HepG2 (cell line): ENCODE measurements at regions not wholly inside any gene's neighbourhood (a gene's known extent, or its start where the extent isn't known, plus 50 kb on each side); places are given as distances from the start of the nearest gene placed in this dataset.

ENCODE experiments used
- ATAC-seq: fragments of 200-7000 bp; cut with Tn5 transposase; 3 replicates; pipeline ENCODE4 v1.9.1; 2020; ENCODE audit warnings: mild to moderate bottlenecking, moderate library complexity
- BruUV-seq: library from RNA; stranded (reverse); fragments of 400-500 nt; replicated peaks from 2 replicates; lab custom pipeline; 2021; lab: Mats Ljungman, UMichigan
- CTCF ChIA-PET: fragments of 300-600 bp; formaldehyde crosslinking; extraction: SDS; loops from one replicate; lab custom pipeline; 2021; ENCODE audit warnings: low total read pairs, inconsistent platforms, low intra/inter-chr PET ratio; lab: Yijun Ruan, JAX
- POLR2A ChIA-PET: fragments of 350-600 bp; sonication (Branson Sonifier 250); formaldehyde crosslinking; loops from one replicate; lab custom pipeline; 2020; ENCODE audit warnings: antibody characterized with exemption, inconsistent platforms; lab: Yijun Ruan, JAX
- DNase-seq: peaks from one replicate; pipeline ENCODE4 v3.0.0-alpha.2; 2015; ENCODE audit warnings: low spot score
- FAIRE-seq: peaks from 3 replicates; lab custom pipeline; 2011; peaks lifted over from hg19 to GRCh38; lab: Jason Lieb, UNC
- H2AFZ ChIP-seq: one replicate; pipeline ENCODE4 v1.6.1; 2011; ENCODE audit warnings: low read length, inconsistent platforms
- H3K27ac ChIP-seq: fragments of 300-600 bp; 3 replicates; pipeline ENCODE4 v1.8.0; 2011; ENCODE audit warnings: mixed run types, mild to moderate bottlenecking, mixed read lengths, low read length, inconsistent platforms; ENCODE audit not compliant: insufficient read depth; ENCODE audit errors: extremely low read length
- H3K27me3 ChIP-seq, 2 experiments: fragments of 200-600 bp in 1 of 2; 2 replicates in 1 of 2; 3 replicates in 1 of 2; pipeline versions ENCODE4 v1.6.0 to v1.8.0; 2011; ENCODE audit warnings: low read length in 2 of 2, mild to moderate bottlenecking in 2 of 2, moderate library complexity in 2 of 2, inconsistent platforms in 1 of 2; ENCODE audit not compliant: insufficient read depth in 2 of 2, control insufficient read depth in 1 of 2
- H3K36me3 ChIP-seq, 2 experiments: fragments of 200-600 bp in 1 of 2; replicated peaks in 1 of 2; 2 replicates in 1 of 2; 3 replicates in 1 of 2; pipeline versions ENCODE4 v1.5.1 to v1.8.0; 2011; ENCODE audit warnings: low read length in 2 of 2, inconsistent platforms in 1 of 2; ENCODE audit not compliant: insufficient read depth in 2 of 2, control insufficient read depth in 1 of 2
- H3K4me1 ChIP-seq: 2 replicates; pipeline ENCODE4 v1.5.1; 2012; ENCODE audit warnings: low read length, inconsistent platforms; ENCODE audit not compliant: insufficient read depth
- H3K4me2 ChIP-seq: 2 replicates; pipeline ENCODE4 v1.6.0; 2011; ENCODE audit warnings: low read depth, low read length, inconsistent platforms
- H3K4me3 ChIP-seq, 3 experiments: fragments of 200-600 bp in 1 of 3; sonication (generic), shearing (Covaris generic) in 1 of 3; replicated peaks in 1 of 3; 2 replicates each; pipeline ENCODE4 v1.5.1; 2011 to 2016; ENCODE audit warnings: low read length in 3 of 3, inconsistent platforms in 2 of 3, low read depth in 2 of 3, mild to moderate bottlenecking in 2 of 3, control low read depth in 1 of 3, mixed read lengths in 1 of 3; ENCODE audit not compliant: insufficient read depth in 1 of 3
- H3K79me2 ChIP-seq: one replicate; pipeline ENCODE4 v1.6.1; 2011; ENCODE audit warnings: low read length, inconsistent platforms; ENCODE audit not compliant: insufficient read depth
- H3K9ac ChIP-seq: 2 replicates; pipeline ENCODE4 v1.6.0; 2011; ENCODE audit warnings: mild to moderate bottlenecking, low read depth, low read length, inconsistent platforms; ENCODE audit not compliant: insufficient read depth
- H3K9me3 ChIP-seq: 2 replicates; pipeline ENCODE4 v1.5.1; 2012; ENCODE audit warnings: mild to moderate bottlenecking, low read length
- H4K20me1 ChIP-seq: 2 replicates; pipeline ENCODE4 v1.6.0; 2011; ENCODE audit warnings: inconsistent platforms, mild to moderate bottlenecking, low read length, moderate library complexity; ENCODE audit not compliant: insufficient read depth
- ARID5B ChIP-seq: IDR thresholded peaks from 2 replicates; pipeline ENCODE4 v1.4.0; 2020; ENCODE audit warnings: mild to moderate bottlenecking, missing genetic modification reagents
- ARNT ChIP-seq: fragments of 450-650 bp; IDR thresholded peaks from 2 replicates; pipeline ENCODE4 v1.6.1; 2017
- CERS6 ChIP-seq: sonication (generic); formaldehyde crosslinking; IDR thresholded peaks from 2 replicates; pipeline ENCODE4 v1.5.0; 2020; ENCODE audit warnings: missing genetic modification reagents
- ESRRA ChIP-seq: sonication (generic); formaldehyde crosslinking; IDR thresholded peaks from 2 replicates; pipeline ENCODE4 v1.5.1; 2020; ENCODE audit warnings: mild to moderate bottlenecking, low read depth, missing genetic modification reagents
- NRL ChIP-seq: sonication (generic); formaldehyde crosslinking; IDR thresholded peaks from 2 replicates; pipeline ENCODE4 v1.5.0; 2020; ENCODE audit warnings: missing genetic modification reagents, mild to moderate bottlenecking, moderate library complexity, borderline replicate concordance
- SP2 ChIP-seq: sonication (generic); formaldehyde crosslinking; IDR thresholded peaks from 2 replicates; pipeline ENCODE4 v1.5.1; 2020; ENCODE audit warnings: mild to moderate bottlenecking, missing genetic modification reagents
- TOE1 ChIP-seq: sonication (generic); formaldehyde crosslinking; IDR thresholded peaks from 2 replicates; pipeline ENCODE4 v1.4.0; 2020; ENCODE audit warnings: mild to moderate bottlenecking, missing genetic modification reagents
- ZBTB33 ChIP-seq: sonication (generic); formaldehyde crosslinking; IDR thresholded peaks from 2 replicates; pipeline ENCODE4 v1.4.0; 2020; ENCODE audit warnings: missing genetic modification reagents
- ZFP1 ChIP-seq: IDR thresholded peaks from 2 replicates; pipeline ENCODE4 v1.6.1; 2016
- ZNF280B ChIP-seq: sonication (generic); formaldehyde crosslinking; IDR thresholded peaks from 2 replicates; pipeline ENCODE4 v1.5.0; 2020; ENCODE audit warnings: missing genetic modification reagents, mild to moderate bottlenecking, borderline replicate concordance
- ZNF333 ChIP-seq: sonication (generic); formaldehyde crosslinking; IDR thresholded peaks from 2 replicates; pipeline ENCODE4 v1.4.0; 2020; ENCODE audit warnings: mild to moderate bottlenecking, missing genetic modification reagents, borderline replicate concordance
- ZNF773 ChIP-seq: sonication (generic); formaldehyde crosslinking; IDR thresholded peaks from 2 replicates; pipeline ENCODE4 v1.4.0; 2020; ENCODE audit warnings: missing genetic modification reagents, borderline replicate concordance
- ZNF816 ChIP-seq: sonication (generic); formaldehyde crosslinking; IDR thresholded peaks from 2 replicates; pipeline ENCODE4 v1.8.0; 2022; ENCODE audit warnings: missing genetic modification reagents, mild to moderate bottlenecking, borderline replicate concordance
- WGBS: methylation state at CpG from one replicate; pipeline ENCODE4 v1.1.6; 2017; ENCODE audit warnings: low lambda C conversion rate; 5-methylcytosine and 5-hydroxymethylcytosine counted together
- in situ Hi-C: cut with HindIII; loops from 2 replicates; pipeline ENCODE4 v1.10.0; 2017; ENCODE audit warnings: low pct_unique_long_range_greater_than_20kb; ENCODE audit not compliant: extremely low pct_ligation_motif_present
- intact Hi-C: fragments of 100-400 bp; cut with micrococcal nuclease; formaldehyde crosslinking; loops from one replicate; pipeline ENCODE4 v1.10.0; 2022; ENCODE audit not compliant: unreplicated experiment
- TF ChIP-seq, protein P1 (sequence below): sonication (generic); formaldehyde crosslinking; IDR thresholded peaks from 2 replicates; pipeline ENCODE4 v1.4.0; 2020; ENCODE audit warnings: missing genetic modification reagents

- TF ChIP-seq ZBTB33 (CRISPR knock-in tag) = no peak
- TF ChIP-seq ZFP1 = no peak
- TF ChIP-seq ZNF333 (CRISPR knock-in tag) = no peak
- TF ChIP-seq ESRRA (CRISPR knock-in tag) = no peak
Measured at GRCh38 chr11:27217948-27218420, 145.0 kb downstream of the CCDC34 start (continued).

DNA sequence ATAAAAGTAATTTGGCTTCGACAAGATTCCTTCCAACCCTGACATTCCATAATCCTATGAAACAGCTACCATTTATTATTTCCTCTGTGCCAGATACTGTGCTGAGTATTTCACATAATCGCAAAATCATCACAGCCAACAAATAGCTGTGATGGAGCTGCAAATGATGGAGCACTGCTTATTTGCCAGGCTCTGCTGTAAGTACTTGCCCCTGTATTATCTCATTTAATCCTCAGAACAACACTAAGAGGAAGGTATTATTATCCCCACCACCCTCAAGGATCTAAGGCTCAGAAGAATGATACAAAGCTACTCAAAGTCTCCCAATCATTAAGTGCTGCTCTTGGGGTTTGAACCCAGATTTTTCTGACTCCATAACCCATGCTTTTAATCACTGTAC, 145.5 kb downstream of the CCDC34 start:
- FAIRE-seq (no peak), DNase-seq (no peak), ATAC-seq (no peak)
- Histone ChIP-seq H3K4me3 (no peak overlapping the region), H3K4me2 (no peak overlapping the region), H4K20me1 (no peaks in the 10 kb centered on the region), H3K27ac (no peak overlapping the region), H3K9me3 (no peaks in the 10 kb centered on the region), H3K9ac (no peak overlapping the region), H3K27me3 (no peaks in the 10 kb centered on the region), H3K79me2 (no peaks in the 10 kb centered on the region), H2AFZ (no peak overlapping the region), H3K36me3 (no peaks in the 10 kb centered on the region; a peak in 1 of 5 replicates), H3K4me1 (peaks cover 41% of the 10 kb centered on the region)
- CTCF ChIA-PET = no interaction called here
- in situ Hi-C loops (no loop called here), intact Hi-C loops (no loop called here)
- BruUV-seq = no TSS peak
- WGBS = 82% methylated on average over 2 of the region's 2 CpGs
- POLR2A ChIA-PET = no interaction called here
- TF ChIP-seq ZNF773 (CRISPR knock-in tag) = no peak
- no peak for TF ChIP-seq ARNT
- no peak for TF ChIP-seq ZNF816 (CRISPR knock-in tag)
- no peak for TF ChIP-seq NRL
- TF ChIP-seq CERS6 (CRISPR knock-in tag) = no peak
- TF ChIP-seq, protein P1, sequence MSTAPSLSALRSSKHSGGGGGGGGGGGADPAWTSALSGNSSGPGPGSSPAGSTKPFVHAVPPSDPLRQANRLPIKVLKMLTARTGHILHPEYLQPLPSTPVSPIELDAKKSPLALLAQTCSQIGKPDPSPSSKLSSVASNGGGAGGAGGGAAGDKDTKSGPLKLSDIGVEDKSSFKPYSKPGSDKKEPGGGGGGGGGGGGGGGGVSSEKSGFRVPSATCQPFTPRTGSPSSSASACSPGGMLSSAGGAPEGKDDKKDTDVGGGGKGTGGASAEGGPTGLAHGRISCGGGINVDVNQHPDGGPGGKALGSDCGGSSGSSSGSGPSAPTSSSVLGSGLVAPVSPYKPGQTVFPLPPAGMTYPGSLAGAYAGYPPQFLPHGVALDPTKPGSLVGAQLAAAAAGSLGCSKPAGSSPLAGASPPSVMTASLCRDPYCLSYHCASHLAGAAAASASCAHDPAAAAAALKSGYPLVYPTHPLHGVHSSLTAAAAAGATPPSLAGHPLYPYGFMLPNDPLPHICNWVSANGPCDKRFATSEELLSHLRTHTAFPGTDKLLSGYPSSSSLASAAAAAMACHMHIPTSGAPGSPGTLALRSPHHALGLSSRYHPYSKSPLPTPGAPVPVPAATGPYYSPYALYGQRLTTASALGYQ (CRISPR knock-in tag) = no peak
- TF ChIP-seq ARID5B (CRISPR knock-in tag) = no peak
- no peak for TF ChIP-seq ZNF280B (CRISPR knock-in tag)
- TF ChIP-seq SP2 (CRISPR knock-in tag) = no peak
- TF ChIP-seq TOE1 (CRISPR knock-in tag) = no peak
